Natural killer cell (primary cell): ENCODE measurements at regions not wholly inside any gene's neighbourhood (a gene's known extent, or its start where the extent isn't known, plus 50 kb on each side); places are given as distances from the start of the nearest gene placed in this dataset.

Experiments
- ATAC-seq, 3 donors: fragments of 150-1000 bp in 2 of 3; fragments of 200-7000 bp in 1 of 3; cut with Tn5 transposase; 1 replicate in 1 of 3; 2 replicates in 2 of 3; pipeline ENCODE4 v1.10.0; 2021; ENCODE audit warnings: mild to moderate bottlenecking in 2 of 3, moderate library complexity in 2 of 3
- DNase-seq, 2 donors: peaks; one replicate each; pipeline versions ENCODE4 v3.0.0 to v3.0.0-alpha.2; 2013 to 2021; ENCODE audit warnings: mixed read lengths in 1 of 2
- H3K27ac ChIP-seq: one replicate; pipeline ENCODE4 v1.5.1; 2013; ENCODE audit warnings: mild to moderate bottlenecking, low read length
- H3K27me3 ChIP-seq: one replicate; pipeline ENCODE4 v1.6.1; 2013; ENCODE audit warnings: low read length; ENCODE audit not compliant: control insufficient read depth, insufficient read depth
- H3K36me3 ChIP-seq: one replicate; pipeline ENCODE4 v1.6.1; 2013; ENCODE audit warnings: low read length; ENCODE audit not compliant: control insufficient read depth, insufficient read depth
- H3K4me1 ChIP-seq: one replicate; pipeline ENCODE4 v1.6.1; 2013; ENCODE audit warnings: low read length; ENCODE audit not compliant: control insufficient read depth, insufficient read depth
- H3K4me3 ChIP-seq: one replicate; pipeline ENCODE4 v1.5.1; 2013; ENCODE audit warnings: low read length
- H3K9me3 ChIP-seq: one replicate; pipeline ENCODE4 v1.6.1; 2013; ENCODE audit warnings: low read length; ENCODE audit not compliant: control insufficient read depth, insufficient read depth
- H3K27ac Mint-ChIP-seq, 2 donors: one replicate each; pipeline ENCODE4 v1.8.0; 2022; ENCODE audit warnings: mild to moderate bottlenecking in 2 of 2, mixed read lengths in 2 of 2, moderate library complexity in 1 of 2
- H3K27me3 Mint-ChIP-seq, 2 donors: one replicate each; pipeline ENCODE4 v1.8.0; 2022; ENCODE audit warnings: low read depth in 2 of 2, mixed read lengths in 2 of 2
- H3K36me3 Mint-ChIP-seq: one replicate; pipeline ENCODE4 v1.8.0; 2022; ENCODE audit warnings: mixed read lengths
- H3K4me1 Mint-ChIP-seq, 2 donors: one replicate each; pipeline ENCODE4 v1.8.0; 2022; ENCODE audit warnings: mixed read lengths in 2 of 2
- H3K4me3 Mint-ChIP-seq: one replicate; pipeline ENCODE4 v1.8.0; 2022; ENCODE audit warnings: mild to moderate bottlenecking, moderate library complexity, mixed read lengths
- H3K9me3 Mint-ChIP-seq, 2 donors: one replicate each; pipeline ENCODE4 v1.8.0; 2022; ENCODE audit warnings: mixed read lengths in 2 of 2
- WGBS: methylation state at CpG from one replicate; pipeline ENCODE4 v1.1.7; 2013; ENCODE audit warnings: missing lambda C conversion rate; ENCODE audit not compliant: insufficient coverage; 5-methylcytosine and 5-hydroxymethylcytosine counted together
- intact Hi-C: fragments of 100-400 bp; cut with micrococcal nuclease; formaldehyde crosslinking; loops from one replicate; pipeline ENCODE4 v1.14.2; 2022
- TF ChIP-seq, protein P1 (sequence below): fragments of 200-600 bp; IDR thresholded peaks from one replicate; pipeline ENCODE4 v1.8.0; 2022; ENCODE audit warnings: antibody characterized with exemption

DNA sequence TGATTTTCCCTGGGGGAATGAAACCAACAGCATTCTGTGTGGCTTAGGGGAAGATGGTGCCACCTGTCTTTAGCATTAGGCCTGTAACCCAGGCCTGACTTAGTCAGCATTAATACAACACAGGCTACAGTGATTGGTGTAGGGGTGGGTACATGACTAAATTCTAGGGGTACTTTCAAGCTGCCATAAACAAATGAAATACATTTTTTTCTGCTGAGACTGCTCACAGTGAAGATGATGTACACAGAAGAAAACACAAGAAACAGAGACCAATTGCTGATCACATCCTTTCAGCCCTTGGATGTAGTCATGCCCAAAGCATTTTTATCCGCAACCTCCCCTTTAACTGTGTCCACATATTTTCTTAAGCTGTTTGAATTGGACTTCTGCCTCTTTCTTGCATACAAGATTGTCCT is 527.2 kb downstream of the KCTD16 start:
- intact Hi-C loops, result no loop called here
- Mint-ChIP-seq H3K4me1 (no peaks in the 10 kb centered on the region), H3K27ac (no peak overlapping the region), H3K4me3 (no peak overlapping the region), H3K36me3 (peaks cover 11% of the 10 kb centered on the region), H3K27me3 (no peaks in the 10 kb centered on the region), H3K9me3 (peaks cover 16 to 22% of the 10 kb centered on the region in 2 donors)
- H3K27ac ChIP-seq, result no peak overlapping the region
- H3K4me3 ChIP-seq, result no peak overlapping the region
- TF ChIP-seq, protein P1, sequence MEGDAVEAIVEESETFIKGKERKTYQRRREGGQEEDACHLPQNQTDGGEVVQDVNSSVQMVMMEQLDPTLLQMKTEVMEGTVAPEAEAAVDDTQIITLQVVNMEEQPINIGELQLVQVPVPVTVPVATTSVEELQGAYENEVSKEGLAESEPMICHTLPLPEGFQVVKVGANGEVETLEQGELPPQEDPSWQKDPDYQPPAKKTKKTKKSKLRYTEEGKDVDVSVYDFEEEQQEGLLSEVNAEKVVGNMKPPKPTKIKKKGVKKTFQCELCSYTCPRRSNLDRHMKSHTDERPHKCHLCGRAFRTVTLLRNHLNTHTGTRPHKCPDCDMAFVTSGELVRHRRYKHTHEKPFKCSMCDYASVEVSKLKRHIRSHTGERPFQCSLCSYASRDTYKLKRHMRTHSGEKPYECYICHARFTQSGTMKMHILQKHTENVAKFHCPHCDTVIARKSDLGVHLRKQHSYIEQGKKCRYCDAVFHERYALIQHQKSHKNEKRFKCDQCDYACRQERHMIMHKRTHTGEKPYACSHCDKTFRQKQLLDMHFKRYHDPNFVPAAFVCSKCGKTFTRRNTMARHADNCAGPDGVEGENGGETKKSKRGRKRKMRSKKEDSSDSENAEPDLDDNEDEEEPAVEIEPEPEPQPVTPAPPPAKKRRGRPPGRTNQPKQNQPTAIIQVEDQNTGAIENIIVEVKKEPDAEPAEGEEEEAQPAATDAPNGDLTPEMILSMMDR, result no peak
- H3K36me3 ChIP-seq, result no peaks in the 10 kb centered on the region
- H3K4me1 ChIP-seq, result no peaks in the 10 kb centered on the region
- DNase-seq (no peak), ATAC-seq (no peak)
- H3K9me3 ChIP-seq, result no peaks in the 10 kb centered on the region
- WGBS, result 92% methylated on average over 1 of the region's 1 CpG
- no peaks in the 10 kb centered on the region for H3K27me3 ChIP-seq

DNA sequence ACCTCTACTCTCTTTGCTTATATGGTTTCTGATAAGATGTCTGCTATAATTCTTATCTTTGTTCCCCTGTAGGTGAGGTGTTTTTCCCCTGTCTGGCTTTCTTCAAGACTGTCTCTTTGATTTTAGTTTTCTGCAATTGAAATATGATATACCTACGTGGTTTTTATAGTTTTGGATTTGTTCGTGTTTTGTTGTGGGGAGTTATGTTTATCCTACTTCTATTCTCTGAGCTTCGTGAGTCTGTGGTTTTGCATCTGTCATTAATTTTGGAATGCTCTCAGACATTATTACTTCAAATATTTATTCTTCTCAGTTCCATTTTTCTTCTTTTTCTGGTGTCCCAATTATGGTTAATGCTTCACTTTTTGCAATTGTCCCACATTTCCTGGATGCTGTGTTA is 521.3 kb downstream of the KCTD16 start:
- Mint-ChIP-seq H3K27ac (no peak overlapping the region), H3K36me3 (no peaks in the 10 kb centered on the region), H3K4me1 (no peaks in the 10 kb centered on the region), H3K9me3 (peaks cover 11 to 20% of the 10 kb centered on the region in 2 donors), H3K4me3 (no peak overlapping the region), H3K27me3 (no peaks in the 10 kb centered on the region)
- Histone ChIP-seq H3K27me3 (no peaks in the 10 kb centered on the region), H3K9me3 (peaks cover 2% of the 10 kb centered on the region), H3K27ac (no peak overlapping the region), H3K36me3 (no peaks in the 10 kb centered on the region), H3K4me1 (no peaks in the 10 kb centered on the region), H3K4me3 (no peak overlapping the region)
- WGBS, result 83% methylated on average over 1 of the region's 3 CpGs
- TF ChIP-seq, protein P1, result no peak
- DNase-seq, result no peak
- intact Hi-C loops, result no loop called here
- ATAC-seq, result no peak

DNA sequence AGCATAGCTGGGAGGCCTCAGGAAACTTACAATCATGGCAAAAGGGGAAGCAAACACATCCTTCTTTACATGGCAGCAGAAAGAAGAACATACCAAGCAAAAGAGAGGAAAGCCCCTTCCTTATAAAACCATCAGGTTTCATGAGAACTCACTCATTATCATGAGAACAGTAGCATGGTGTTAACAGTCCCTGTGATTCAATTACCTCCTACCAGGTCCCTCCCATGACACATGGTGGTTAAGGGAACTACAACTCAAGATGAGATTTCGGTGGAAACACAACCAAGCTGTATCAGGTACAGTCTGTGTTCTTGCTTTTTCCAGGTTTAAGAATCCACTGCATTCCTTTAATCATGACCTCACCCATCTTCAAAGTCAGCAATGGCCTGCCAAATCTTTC is 514.2 kb downstream of the KCTD16 start:
- DNase-seq (no peak), ATAC-seq (no peak)
- H3K36me3 Mint-ChIP-seq, result no peaks in the 10 kb centered on the region
- Histone ChIP-seq H3K27me3 (no peaks in the 10 kb centered on the region), H3K36me3 (no peaks in the 10 kb centered on the region), H3K4me3 (no peak overlapping the region), H3K9me3 (peaks cover 2% of the 10 kb centered on the region), H3K27ac (no peak overlapping the region), H3K4me1 (no peaks in the 10 kb centered on the region)
- H3K27me3 Mint-ChIP-seq, result no peaks in the 10 kb centered on the region
- WGBS, result 86% methylated on average over 1 of the region's 1 CpG
- intact Hi-C loops, result no loop called here
- TF ChIP-seq, protein P1, result no peak
- no peak overlapping the region for H3K27ac Mint-ChIP-seq
- no peak overlapping the region for H3K4me3 Mint-ChIP-seq
- H3K4me1 Mint-ChIP-seq, result no peaks in the 10 kb centered on the region
- H3K9me3 Mint-ChIP-seq, result peaks cover 13 to 27% of the 10 kb centered on the region in 2 donors

DNA sequence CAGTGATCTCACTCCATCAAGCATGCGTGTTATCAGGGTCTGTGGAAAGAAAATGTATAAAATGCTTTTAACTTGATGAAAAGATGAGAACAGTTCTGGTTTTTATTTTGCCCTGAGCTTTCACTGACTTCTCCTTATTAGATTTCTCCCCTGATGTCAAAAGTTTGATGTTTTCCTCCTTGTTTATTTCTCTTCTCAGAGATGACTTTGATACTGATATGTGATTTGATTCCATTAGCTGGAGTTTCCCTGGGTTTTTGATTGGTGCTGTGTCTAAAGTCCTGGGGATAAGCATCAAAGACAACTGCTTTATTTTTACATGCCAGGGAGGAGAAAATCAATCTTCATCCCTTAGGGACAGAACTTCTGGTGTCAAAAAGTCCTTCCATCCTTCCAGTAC is 510.0 kb downstream of the KCTD16 start:
- intact Hi-C loops, result no loop called here
- H3K36me3 ChIP-seq, result no peaks in the 10 kb centered on the region
- Mint-ChIP-seq H3K27ac (no peak overlapping the region), H3K9me3 (peaks cover 15 to 19% of the 10 kb centered on the region in 2 donors), H3K27me3 (no peaks in the 10 kb centered on the region), H3K36me3 (peaks cover 7% of the 10 kb centered on the region), H3K4me3 (no peak overlapping the region), H3K4me1 (no peaks in the 10 kb centered on the region)
- TF ChIP-seq, protein P1, result no peak
- H3K27me3 ChIP-seq, result no peaks in the 10 kb centered on the region
- no CpG with 5 or more reads among the region's 1 CpG for WGBS
- peaks cover 2% of the 10 kb centered on the region for H3K9me3 ChIP-seq
- ATAC-seq (no peak), DNase-seq (no peak)
- H3K27ac ChIP-seq, result no peak overlapping the region
- H3K4me1 ChIP-seq, result no peaks in the 10 kb centered on the region
- H3K4me3 ChIP-seq, result no peak overlapping the region
